ENCODE measurements at regions not wholly inside any gene's neighbourhood (a gene's known extent, or its start where the extent isn't known, plus 50 kb on each side); places are given as distances from the start of the nearest gene placed in this dataset.

GRCh38 chr2:66938471-66938967 is 458.6 kb upstream of the ETAA1 start:
- no peaks in the 10 kb centered on the region for H3K9me3 ChIP-seq (ENCODE audit: control insufficient read depth, insufficient read depth, low read length)
- no peak for TF ChIP-seq CTCF (IDR thresholded peaks at IDR 0.05; ENCODE audit: low read depth, low read length, poor library complexity, severe bottlenecking)
- TF ChIP-seq EZH2phosphoT487 (IDR thresholded peaks at IDR 0.05; ENCODE audit: borderline replicate concordance, low read length), result no peak
- no peak overlapping the region for H3K4me2 ChIP-seq (ENCODE audit: low read length)
- H3K36me3 ChIP-seq (ENCODE audit: control insufficient read depth, low read length), result no peaks in the 10 kb centered on the region
- H4K20me1 ChIP-seq (ENCODE audit: control insufficient read depth, insufficient read depth, low read depth, low read length), result no peaks in the 10 kb centered on the region
- no peaks in the 10 kb centered on the region for H3K79me2 ChIP-seq (ENCODE audit: control insufficient read depth, low read length)
- H3F3A ChIP-seq (ENCODE audit: control insufficient read depth, insufficient read depth), result no peaks in the 10 kb centered on the region
- H3K27me3 ChIP-seq (ENCODE audit: control insufficient read depth, low read length), result no peaks in the 10 kb centered on the region
- no peak overlapping the region for H3K27ac ChIP-seq (ENCODE audit: low read depth, low read length)
- H3K4me1 ChIP-seq (ENCODE audit: control insufficient read depth, low read length), result no peaks in the 10 kb centered on the region
- no peak overlapping the region for H3K4me3 ChIP-seq (ENCODE audit: low read length)
- H3K9me2 ChIP-seq (replicated peaks; ENCODE audit: control insufficient read depth, low read length), result no peaks in the 10 kb centered on the region

GRCh38 chr2:66940080-66940479 is 457.1 kb upstream of the ETAA1 start:
- H3K36me3 ChIP-seq (ENCODE audit: control insufficient read depth, low read length), result no peaks in the 10 kb centered on the region
- H3K4me3 ChIP-seq (ENCODE audit: low read length), result no peak overlapping the region
- H3K9me3 ChIP-seq (ENCODE audit: control insufficient read depth, insufficient read depth, low read length), result no peaks in the 10 kb centered on the region
- no peaks in the 10 kb centered on the region for H3K4me1 ChIP-seq (ENCODE audit: control insufficient read depth, low read length)
- H3K9me2 ChIP-seq (replicated peaks; ENCODE audit: control insufficient read depth, low read length), result no peaks in the 10 kb centered on the region
- TF ChIP-seq CTCF (IDR thresholded peaks at IDR 0.05; ENCODE audit: low read depth, low read length, poor library complexity, severe bottlenecking), result no peak
- TF ChIP-seq EZH2phosphoT487 (IDR thresholded peaks at IDR 0.05; ENCODE audit: borderline replicate concordance, low read length), result no peak
- no peaks in the 10 kb centered on the region for H3K79me2 ChIP-seq (ENCODE audit: control insufficient read depth, low read length)
- no peak overlapping the region for H3K27ac ChIP-seq (ENCODE audit: low read depth, low read length)
- H4K20me1 ChIP-seq (ENCODE audit: control insufficient read depth, insufficient read depth, low read depth, low read length), result no peaks in the 10 kb centered on the region
- H3F3A ChIP-seq (ENCODE audit: control insufficient read depth, insufficient read depth), result no peaks in the 10 kb centered on the region
- H3K4me2 ChIP-seq (ENCODE audit: low read length), result no peak overlapping the region
- H3K27me3 ChIP-seq (ENCODE audit: control insufficient read depth, low read length), result no peaks in the 10 kb centered on the region

GRCh38 chr2:66948234-66948633 is 448.9 kb upstream of the ETAA1 start:
- Histone ChIP-seq H3K27ac (ENCODE audit: low read depth, low read length) (no peak overlapping the region), H3K27me3 (ENCODE audit: control insufficient read depth, low read length) (no peaks in the 10 kb centered on the region), H3K79me2 (ENCODE audit: control insufficient read depth, low read length) (no peaks in the 10 kb centered on the region), H3K4me2 (ENCODE audit: low read length) (no peak overlapping the region), H3K9me3 (ENCODE audit: control insufficient read depth, insufficient read depth, low read length) (no peaks in the 10 kb centered on the region), H3K4me3 (ENCODE audit: low read length) (no peak overlapping the region), H3F3A (ENCODE audit: control insufficient read depth, insufficient read depth) (no peaks in the 10 kb centered on the region), H4K20me1 (ENCODE audit: control insufficient read depth, insufficient read depth, low read depth, low read length) (no peaks in the 10 kb centered on the region), H3K36me3 (ENCODE audit: control insufficient read depth, low read length) (no peaks in the 10 kb centered on the region), H3K9me2 (replicated peaks; ENCODE audit: control insufficient read depth, low read length) (no peaks in the 10 kb centered on the region), H3K4me1 (ENCODE audit: control insufficient read depth, low read length) (no peaks in the 10 kb centered on the region)
- TF ChIP-seq CTCF (IDR thresholded peaks at IDR 0.05; ENCODE audit: low read depth, low read length, poor library complexity, severe bottlenecking) (no peak), EZH2phosphoT487 (IDR thresholded peaks at IDR 0.05; ENCODE audit: borderline replicate concordance, low read length) (no peak)
